HK-2 (cell line): ENCODE measurements at regions not wholly inside any gene's neighbourhood (a gene's known extent, or its start where the extent isn't known, plus 50 kb on each side); places are given as distances from the start of the nearest gene placed in this dataset.

Source experiments
- DNase-seq: peaks from one replicate; pipeline ENCODE4 v3.0.0-alpha.2; 2018; ENCODE audit not compliant: unreplicated experiment

DNA sequence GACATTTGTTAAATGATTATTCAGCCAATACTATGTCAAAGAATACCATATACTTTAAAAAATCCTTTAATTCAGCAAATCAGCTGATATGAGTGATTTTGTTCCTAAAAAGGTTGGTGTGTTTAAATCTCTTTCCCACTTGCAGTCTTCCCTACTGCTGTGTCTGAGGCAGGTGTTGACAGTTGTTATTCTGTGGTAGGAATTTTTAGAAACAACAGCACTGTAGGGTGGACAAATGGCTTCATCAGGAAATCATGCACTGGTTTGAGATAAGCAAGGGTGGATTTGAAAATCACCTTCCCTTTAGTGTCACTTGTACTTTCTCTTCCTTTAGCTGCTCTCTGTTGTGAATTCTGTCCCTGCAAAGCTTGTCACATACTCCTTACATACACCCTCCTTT, 213.7 kb upstream of the SGK1 start:
- no peak for DNase-seq

DNA sequence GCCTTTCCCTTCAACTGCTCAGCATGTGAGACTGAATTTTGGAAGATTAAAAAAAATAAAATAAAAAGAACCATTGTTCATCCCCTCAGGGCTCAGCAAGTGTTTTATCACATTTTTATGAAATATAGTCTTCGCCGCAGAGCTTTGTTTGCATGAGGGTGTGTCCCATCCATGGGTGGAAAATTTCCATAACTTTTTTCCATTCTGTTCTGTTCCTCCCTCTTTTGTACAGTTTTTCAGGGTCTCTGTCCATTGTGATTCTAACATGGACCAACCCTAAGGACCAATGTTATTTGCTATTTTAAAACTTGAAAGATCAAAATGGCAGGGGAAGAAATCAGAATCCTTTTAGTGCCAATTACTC, 213.3 kb upstream of the SGK1 start:
- DNase-seq, result no peak

DNA sequence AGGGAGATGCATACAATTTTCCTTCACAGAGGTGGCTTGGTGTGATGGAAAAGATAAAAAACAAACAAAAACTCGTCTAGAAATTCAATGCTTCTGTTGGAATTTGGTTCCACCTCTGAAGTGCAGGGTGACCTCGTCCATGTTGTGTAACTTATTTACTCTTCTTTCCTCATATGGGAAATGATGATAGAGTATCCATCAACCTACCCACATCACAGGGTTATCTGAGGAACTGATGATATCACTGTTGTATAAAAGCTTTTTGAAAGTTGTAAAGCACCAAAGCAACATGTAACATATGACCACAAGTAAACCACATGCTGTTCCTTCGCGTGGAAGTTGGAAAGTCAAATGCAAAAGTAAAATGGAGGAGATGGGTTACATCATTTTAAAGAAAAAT, 212.0 kb upstream of the SGK1 start:
- DNase-seq, result no peak

DNA sequence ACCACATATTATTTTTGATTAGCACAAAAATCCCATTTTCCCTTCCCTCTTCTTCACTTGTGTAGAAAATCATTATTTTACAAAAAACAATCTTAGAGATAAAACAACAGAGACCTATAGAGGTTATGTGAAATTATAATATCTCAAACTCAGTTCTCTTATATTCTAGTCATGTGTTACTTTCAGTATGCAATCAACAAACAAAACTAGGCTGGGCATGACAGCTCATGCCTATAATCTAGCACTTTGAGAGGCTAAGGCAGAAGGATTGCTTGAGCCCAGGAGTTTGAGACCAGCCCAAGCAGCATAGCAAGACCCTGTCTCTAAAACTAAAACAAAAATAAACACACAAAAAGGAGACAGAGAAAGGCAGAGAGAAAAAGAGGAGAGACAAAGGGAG, 211.4 kb upstream of the SGK1 start:
- no peak for DNase-seq

DNA sequence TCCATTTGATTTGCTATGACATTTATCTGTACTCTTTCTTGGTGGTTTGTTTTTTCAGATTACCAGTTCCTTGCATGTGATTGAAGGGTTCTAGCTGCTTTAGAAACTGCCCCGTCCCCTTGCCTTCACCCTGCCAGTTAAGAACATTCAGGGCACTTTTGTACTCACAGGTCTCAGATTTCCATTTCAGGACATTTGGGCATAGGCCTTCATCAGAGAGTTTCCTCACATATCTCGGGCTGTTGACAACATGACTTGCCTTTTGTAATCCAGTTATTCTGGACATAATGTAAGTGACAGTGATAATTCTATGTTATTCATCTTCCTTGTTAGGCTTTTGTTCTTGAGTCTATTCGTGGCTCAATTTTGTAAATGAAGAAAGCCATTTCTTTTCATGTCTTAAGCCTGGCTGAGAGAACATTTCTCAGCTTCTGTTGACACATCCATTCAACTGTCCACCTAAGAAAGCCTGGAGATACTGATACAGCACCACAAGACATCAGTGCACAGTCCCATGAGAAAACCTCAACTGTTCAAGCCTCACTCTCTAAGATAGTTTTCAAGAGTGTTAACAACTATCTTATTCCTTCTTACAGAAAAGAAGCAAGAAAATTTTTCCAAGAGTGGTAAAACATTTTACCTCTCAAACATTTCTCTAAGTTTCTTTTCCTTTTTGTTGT, 209.3 kb upstream of the SGK1 start:
- DNase-seq, result no peak

DNA sequence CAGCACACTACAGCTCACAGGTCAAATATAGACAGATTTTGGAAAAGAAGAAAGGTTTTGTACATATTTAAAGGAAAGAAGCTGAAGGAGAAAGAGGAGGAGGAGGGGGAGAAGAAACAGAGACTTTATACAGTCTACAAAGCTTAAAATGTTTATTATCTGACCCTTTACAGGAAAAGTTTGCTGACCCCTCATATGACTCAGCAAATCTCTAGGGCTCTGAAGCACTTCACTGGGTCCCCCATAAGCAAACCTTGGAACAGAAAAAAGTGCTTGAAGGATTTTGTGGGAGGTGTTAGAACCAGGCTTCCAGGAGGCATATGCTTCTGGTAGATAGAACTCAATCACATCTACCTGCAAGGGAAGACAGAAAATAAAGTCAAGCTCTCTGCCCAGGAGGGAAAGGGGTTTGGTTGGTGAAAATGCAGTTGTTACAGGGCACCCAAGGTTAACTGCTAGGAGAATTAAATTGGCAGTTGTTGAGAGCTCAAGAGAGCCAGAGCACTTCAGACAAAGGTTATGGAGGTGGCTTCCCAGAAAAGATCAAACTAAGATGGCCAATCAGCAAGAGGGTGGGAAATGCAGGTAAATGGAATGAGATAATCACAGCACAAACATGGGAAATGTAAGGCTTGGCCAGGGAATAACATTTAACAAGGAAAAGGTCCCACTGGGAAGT, 207.4 kb upstream of the SGK1 start:
- DNase-seq, result no peak

DNA sequence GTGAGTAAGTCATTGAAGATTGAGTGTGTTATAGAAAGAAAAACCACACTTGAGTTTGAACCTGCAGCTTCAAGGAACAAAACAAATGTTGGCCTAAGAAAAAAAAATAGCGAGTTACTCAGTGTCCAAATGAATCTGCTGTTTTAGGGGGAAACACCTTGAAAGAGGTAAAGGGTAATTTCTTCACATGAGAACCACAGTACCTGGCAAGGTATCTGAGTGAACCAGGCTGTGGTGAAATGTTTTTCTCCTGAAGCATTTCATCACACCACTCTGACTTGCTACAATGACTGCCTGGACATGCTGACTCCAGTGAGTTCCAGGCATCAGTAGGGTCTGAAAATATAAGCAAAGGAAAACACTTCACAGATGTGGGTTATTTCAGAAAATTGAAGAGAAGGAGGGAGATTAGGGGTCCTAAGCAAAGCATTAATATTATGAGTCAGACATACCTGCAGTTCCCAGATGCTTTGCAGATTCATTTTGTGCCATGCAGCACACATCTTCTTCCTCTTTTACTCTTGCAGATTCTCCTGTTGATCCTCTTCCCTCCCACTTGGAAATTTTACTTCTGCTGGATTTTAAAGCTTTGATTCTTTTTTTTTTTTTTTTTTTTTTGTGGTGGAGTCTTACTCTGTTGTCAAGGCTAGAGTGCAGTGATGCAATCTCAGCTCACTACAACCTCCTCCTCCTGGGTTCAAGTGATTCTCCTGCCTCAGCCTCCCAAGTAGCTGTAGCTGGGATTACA, 206.2 kb upstream of the SGK1 start:
- no peak for DNase-seq

DNA sequence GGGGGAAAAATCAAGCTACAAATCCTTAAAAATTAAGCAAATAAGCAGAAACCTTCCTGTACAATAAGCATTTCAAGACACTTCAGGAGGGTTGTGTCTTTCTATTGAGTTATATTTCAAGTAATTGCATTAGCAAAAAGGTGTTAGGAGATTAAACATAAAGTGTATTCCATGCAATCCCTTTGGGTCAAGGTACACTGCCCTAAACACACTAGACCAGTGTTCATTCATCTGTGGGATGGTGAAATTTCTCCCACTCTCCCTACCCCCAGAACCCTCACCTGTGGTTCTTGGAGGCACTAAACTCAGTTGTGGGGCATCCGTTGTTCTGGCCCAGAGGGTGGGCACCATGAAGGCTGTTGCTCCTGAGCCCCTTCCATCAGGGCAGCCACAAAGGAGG, 205.1 kb upstream of the SGK1 start:
- DNase-seq, result no peak

DNA sequence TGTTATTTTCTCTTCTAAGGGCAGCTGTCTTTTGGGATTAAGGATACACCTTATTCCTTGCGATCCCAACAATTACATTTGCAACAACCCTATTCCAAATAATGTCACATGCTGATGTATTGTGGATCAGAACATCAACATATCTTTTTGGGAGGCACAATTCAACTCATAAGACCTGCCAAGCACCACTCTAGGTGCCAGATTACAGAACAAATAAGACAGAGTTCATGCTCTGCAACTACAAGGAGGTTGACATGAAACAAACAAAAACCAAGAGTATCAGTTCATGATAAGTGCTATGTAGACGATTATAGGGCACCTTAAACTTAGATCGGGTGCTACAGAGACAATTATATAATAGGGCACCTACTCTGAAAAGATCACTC, 203.2 kb upstream of the SGK1 start:
- no peak for DNase-seq

DNA sequence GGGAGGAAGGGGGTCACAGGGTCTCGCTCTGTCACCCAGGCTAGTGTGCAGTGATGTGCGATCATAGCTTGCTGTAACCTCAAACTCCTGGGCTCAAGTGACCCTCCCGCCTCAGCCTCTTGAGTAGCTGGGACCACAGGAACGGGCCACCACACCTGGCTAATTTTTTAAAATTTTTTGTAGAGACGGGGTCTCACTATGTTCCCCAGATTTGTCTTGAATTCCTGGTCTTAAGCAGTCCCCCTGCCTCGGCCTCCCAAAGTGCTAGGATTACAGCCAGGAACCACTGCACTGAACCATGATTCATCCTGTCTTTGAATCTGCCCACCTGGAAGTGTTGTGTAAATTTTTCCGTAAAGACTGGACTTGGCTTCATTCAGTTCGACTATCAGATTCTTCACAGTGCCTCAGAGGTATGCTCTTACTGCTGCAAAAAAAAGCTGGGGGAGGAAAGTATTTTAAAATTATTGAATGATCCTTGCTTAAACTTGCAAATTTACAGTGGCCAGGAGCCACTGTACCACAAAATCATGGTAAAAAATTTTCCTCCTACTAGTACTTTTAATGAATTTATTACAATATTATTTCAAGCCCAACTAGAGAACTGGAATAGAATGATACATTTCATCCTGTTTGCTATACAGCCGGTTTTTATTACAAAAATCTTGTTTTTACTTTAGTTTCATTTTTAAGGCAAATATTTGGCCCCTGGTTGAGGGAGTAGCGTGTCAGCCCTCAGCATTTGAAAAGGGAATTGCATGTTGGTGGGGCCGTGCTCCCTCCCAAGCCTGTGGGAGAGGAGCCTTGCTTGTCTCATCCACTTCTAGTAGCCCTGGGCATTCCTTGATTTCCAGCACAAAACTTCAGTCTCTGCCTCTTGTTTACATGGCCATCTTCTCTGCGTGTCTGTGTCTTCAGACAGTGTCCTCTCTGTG, 202.5 kb upstream of the SGK1 start:
- no peak for DNase-seq

DNA sequence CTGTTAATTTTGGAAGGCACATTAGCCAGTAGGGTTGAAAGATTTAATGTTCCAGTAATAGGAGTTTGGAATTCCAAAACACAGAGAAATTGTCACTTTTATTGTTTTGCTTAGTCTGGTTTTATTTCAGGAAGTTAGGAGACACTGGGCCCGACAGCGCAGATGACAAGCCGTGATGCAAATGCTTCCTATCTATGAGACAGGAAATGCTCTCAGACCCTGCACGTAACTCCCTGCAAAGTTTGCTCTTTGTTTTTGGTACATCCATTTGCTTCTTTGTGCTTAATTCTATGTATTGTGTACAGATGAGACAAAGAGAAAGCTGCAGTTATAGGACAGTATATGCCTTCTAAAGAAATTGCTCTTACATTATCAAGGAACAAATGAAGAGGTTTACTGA, 201.6 kb upstream of the SGK1 start:
- no peak for DNase-seq

DNA sequence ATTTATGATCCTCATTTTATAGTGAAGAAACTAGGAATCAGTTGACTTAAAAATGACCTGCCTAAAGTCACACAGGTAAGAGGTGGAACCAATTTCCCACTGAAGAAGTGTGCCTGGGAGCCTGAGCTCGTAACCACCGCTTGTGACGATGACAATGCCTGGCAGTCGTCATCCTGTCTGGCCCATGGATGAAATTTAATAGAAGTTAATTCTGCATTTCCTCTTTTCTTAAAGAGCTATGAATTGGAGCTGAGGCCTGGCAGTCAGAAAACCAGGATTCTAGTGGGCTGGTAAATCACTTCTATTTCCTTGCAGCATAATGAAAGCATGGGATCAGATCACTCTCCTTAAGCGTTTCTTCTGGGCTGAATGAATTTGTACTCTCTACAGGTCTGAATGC, 200.0 kb upstream of the SGK1 start:
- no peak for DNase-seq

DNA sequence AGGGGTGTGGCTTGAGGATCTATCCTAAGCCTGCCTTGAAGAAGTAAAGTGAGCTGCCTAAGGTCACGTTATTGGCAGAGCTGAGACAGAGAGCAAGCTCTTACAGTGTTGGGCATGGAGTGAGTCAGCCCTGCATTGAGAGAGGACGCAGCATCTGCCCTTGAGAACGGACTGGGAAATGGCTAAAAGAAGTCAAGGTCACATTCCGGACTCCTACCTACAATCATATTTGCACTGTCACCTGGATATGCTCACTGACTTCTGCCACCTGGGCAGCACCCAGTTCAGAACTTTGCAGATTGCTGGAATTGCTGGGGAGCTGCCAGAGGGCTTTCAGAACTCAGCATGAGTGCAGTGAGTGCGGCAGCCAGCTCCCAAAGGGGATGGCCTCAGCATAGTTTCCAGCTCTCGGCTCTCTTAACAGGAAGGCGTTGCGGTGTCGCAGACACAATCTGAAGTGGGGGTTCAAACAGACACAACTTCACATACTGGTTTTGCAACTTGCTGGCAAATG, 199.3 kb upstream of the SGK1 start:
- DNase-seq, result no peak

DNA sequence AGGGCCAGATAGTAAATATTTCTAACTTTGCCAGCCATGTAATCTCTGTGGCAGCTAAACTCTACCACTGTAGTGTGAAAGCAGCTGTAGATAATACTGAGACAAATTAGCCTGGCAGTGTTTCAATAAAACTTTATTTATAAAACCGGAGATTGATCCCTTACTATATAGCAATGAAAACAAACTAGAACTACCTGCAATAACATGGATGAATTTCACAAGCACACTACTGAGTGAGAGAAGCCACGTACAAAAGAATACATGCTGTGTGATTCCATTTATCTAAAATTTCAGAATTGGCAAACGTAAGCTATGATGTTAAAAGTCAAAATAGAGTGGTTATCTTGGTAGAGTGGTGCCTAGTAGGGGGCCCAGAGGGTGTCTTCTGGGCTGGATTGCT, 198.7 kb upstream of the SGK1 start:
- DNase-seq, result no peak

DNA sequence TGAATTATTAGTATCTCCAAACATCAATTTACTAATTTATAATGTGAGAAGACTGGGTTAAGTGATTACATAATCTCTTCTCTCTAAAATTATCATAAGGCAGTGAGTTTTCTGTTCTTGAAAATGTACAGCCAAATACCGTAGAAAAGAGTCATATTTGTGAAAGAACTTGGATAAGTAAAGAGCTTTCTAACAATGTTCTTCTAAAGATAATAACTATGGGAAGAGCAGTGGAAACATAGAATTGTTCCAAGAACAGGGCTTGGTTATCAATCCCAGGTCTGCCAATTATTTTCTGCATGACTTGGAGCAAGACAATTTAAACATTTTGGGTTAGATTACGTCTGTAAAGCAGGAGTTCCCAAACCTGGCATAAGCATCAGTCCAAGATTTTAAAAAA, 198.1 kb upstream of the SGK1 start:
- DNase-seq, result no peak

DNA sequence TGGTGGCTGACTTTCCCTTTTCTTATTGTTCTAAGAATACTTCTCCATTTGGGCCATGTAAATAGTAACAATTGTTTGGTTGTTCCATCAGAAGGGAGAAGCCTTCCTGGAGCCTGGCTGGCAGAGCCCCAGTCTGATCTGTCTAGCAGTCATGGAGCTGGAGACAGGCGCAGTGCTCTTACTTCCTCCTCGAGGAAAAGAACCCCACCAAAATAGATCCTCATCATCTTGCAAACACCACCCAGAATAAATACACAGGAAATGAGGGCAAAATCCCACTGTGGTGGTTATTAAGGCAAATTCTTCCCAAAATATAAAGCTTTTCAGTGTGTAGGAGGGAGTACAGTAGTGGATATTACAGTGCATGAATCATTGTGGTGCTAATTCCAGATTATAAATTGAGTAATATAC, 195.1 kb upstream of the SGK1 start:
- DNase-seq, result no peak

DNA sequence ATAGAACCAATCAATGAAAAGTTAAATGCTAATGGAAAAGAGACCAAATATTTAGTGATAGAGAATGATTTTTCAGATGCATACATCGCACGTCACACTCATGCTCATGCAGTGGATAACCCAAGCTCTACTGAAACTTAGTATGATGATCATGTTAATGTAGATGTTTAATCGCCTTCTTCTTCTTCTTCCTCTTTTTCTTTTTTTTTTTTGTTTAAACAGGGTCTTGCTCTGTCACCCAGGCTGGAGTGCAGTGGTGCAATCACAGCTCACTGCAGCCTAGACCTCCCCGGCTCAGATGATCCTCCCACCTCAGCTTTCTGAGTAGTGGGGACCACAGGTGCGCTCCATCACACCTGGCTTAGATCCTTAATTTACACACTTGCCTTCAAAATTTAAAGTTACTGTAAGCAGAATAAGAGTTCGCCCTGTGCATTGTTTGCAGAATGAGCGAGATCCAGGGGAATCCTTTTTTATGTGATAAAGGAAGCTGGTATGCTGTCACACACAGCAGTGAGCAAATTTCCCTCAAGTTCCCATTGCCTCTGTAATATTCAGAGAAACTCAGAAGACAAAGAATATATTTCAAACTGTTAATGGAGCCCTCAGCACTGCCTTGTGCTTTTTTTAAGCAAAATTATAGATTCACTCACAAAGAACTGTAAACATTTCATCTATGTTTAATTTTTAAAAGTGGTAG, 194.2 kb upstream of the SGK1 start:
- no peak for DNase-seq

DNA sequence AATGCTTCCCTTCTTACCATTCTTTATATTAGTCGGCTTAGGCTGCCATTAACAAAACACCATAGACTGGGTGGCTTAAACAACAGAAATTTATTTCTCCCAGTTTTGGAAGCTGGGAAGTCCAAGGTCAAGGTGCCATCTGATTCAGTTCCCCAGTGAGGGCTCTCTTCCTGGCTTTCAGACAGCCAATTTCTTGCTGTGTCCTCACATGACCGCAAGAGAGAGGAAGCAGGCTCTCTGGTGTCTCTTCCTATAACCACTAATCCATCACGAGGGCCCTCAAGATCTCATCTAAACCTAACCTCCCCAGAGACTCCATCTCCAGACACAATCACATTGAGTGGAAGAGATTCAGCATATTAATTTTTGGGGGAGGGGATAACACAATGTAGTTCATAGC, 193.0 kb upstream of the SGK1 start:
- DNase-seq, result no peak

DNA sequence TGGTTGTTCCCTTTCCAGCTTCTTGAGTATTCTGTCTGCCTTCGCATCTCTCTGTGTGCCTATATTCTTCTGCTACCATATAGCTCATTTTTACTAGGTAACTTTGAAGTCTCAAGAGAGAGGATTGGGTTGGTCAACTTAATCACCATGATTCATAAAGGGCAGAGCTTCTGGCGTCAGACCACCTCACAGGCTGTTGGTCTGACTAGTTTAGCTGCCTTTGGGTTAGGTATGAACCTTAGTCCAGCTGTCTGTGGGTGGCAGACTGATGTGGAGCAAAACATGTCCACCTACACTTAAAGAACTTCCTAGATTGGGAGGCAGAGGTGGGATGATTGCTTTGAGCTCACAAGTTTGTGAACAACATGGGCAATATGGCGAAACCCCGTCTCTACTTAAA, 192.2 kb upstream of the SGK1 start:
- no peak for DNase-seq

DNA sequence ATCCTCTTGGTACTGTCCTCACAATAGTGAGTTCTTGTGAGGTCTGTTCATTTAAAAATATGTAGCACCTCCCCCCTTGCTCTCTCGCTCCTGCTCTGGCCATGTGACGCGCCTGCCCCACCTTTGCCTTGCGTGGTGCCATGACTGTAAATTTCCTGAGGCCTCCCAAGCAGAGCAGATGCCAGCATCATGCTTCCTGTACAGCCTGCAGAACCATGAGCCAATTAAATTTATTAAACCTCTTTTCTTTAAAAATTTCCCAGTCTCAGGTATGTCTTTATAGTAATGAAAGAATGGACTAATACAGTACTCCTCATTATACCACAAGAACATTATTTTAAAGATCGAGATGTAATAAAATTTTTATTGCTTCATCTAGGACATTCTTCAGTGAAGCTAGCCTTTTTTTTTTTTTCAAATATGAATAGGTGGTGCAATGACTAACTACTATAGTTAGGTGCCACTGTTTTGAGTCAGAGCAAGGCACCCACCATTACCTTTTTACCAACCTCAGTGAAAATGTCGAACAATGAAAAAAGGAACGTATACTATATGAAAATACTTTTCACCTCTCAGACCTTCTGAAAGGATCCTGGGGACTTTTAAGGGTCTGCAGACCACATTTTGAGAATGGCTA, 191.1 kb upstream of the SGK1 start:
- no peak for DNase-seq

DNA sequence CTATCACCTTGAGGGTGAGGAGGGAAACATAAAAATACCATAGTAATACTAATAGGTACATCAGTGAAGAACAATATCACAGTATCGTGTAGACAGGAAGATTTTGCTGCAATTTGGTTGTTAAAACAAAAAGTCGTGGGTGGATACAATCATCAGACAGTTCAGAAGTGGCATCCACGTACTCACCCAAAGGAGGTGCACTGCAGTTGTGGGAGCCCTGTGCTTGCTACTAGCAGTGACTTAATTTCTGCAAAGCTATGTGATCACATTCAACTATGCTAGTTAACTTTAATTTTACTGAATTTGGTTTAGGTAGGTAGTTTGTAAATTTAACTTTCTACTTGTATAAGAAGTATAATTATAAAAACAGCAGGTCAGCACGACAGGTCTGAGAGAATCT, 188.2 kb upstream of the SGK1 start:
- no peak for DNase-seq
